ENCODE measurements at regions not wholly inside any gene's neighbourhood (a gene's known extent, or its start where the extent isn't known, plus 50 kb on each side); places are given as distances from the start of the nearest gene placed in this dataset.

DNA sequence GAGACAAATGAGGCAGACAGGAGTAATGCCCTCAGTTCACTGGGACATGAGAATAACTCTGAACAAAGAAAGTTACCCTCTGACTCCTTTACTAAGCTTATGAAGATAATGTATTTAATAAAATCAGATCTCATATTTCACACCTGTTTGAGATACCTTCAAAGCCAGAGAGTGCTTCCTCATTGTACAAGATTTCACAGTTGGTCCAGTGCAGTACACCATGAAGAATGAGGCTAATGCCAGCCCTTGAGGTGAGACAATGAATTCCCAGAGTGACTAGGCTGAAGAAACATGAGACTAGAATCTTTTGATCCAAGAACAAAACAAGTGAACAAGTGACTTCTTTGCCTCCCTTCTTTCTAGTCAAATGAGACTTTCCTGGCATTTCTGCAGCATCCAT lies 1133.8 kb downstream of the TUSC7 start:
- H3K36me3 Mint-ChIP-seq (ENCODE audit: insufficient read depth, unreplicated experiment), result no peaks in the 10 kb centered on the region
- Histone ChIP-seq H3K4me1 (no peaks in the 10 kb centered on the region), H3K36me3 (ENCODE audit: control insufficient read depth, insufficient read depth, low read length) (no peaks in the 10 kb centered on the region), H3K9me3 (no peaks in the 10 kb centered on the region), H3K4me3 (ENCODE audit: low read depth, low read length) (no peak overlapping the region), H3K27me3 (replicated peaks; ENCODE audit: control insufficient read depth, insufficient read depth, low read length) (no peaks in the 10 kb centered on the region)
- H3K4me1 Mint-ChIP-seq (ENCODE audit: low read depth, unreplicated experiment), result no peaks in the 10 kb centered on the region
- POLR2A ChIA-PET, result no interaction called here
- peaks cover 2% of the 10 kb centered on the region for H3K27me3 Mint-ChIP-seq (ENCODE audit: insufficient read depth, unreplicated experiment)
- H3K9me3 Mint-ChIP-seq (ENCODE audit: unreplicated experiment), result no peaks in the 10 kb centered on the region
- no peak overlapping the region for H3K4me3 Mint-ChIP-seq (ENCODE audit: unreplicated experiment)
- no peak for DNase-seq
- H3K27ac Mint-ChIP-seq (ENCODE audit: unreplicated experiment), result no peak overlapping the region
- no TSS peak for BruUV-seq (replicated peaks)
- TF ChIP-seq, protein P1, sequence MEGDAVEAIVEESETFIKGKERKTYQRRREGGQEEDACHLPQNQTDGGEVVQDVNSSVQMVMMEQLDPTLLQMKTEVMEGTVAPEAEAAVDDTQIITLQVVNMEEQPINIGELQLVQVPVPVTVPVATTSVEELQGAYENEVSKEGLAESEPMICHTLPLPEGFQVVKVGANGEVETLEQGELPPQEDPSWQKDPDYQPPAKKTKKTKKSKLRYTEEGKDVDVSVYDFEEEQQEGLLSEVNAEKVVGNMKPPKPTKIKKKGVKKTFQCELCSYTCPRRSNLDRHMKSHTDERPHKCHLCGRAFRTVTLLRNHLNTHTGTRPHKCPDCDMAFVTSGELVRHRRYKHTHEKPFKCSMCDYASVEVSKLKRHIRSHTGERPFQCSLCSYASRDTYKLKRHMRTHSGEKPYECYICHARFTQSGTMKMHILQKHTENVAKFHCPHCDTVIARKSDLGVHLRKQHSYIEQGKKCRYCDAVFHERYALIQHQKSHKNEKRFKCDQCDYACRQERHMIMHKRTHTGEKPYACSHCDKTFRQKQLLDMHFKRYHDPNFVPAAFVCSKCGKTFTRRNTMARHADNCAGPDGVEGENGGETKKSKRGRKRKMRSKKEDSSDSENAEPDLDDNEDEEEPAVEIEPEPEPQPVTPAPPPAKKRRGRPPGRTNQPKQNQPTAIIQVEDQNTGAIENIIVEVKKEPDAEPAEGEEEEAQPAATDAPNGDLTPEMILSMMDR (IDR thresholded peaks at IDR 0.05; ENCODE audit: insufficient read depth in 1 of 2, low read depth in 1 of 2, low read length in 1 of 2, severe bottlenecking in 1 of 2, unreplicated experiment in 1 of 2), result no peak
- intact Hi-C loops (cut with micrococcal nuclease; ENCODE audit: unreplicated experiment), result no loop called here
- CTCF ChIA-PET, result no interaction called here

DNA sequence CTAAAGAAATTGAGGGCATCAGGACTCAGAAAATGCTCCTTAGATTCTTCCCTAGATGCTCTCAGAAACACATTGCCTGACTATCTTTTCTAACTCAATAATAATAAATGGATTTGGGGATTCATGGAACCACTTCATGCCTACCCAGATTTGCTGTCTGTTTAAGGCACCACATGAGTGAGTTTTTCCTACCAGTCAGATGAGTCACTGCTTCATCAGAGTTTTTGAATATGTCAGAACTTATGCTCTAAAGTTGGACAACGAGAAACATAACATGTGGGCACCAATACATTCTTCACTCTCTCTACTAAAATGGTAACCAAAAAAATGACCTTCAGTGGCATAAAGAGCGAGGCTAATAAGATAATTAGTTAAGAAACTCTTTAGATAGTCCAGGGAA lies 1135.1 kb downstream of the TUSC7 start:
- Histone ChIP-seq H3K27me3 (replicated peaks; ENCODE audit: control insufficient read depth, insufficient read depth, low read length) (no peaks in the 10 kb centered on the region), H3K36me3 (ENCODE audit: control insufficient read depth, insufficient read depth, low read length) (no peaks in the 10 kb centered on the region), H3K4me1 (no peaks in the 10 kb centered on the region), H3K9me3 (no peaks in the 10 kb centered on the region), H3K4me3 (ENCODE audit: low read depth, low read length) (no peak overlapping the region)
- CTCF ChIA-PET, result no interaction called here
- Mint-ChIP-seq H3K4me1 (ENCODE audit: low read depth, unreplicated experiment) (no peaks in the 10 kb centered on the region), H3K27me3 (ENCODE audit: insufficient read depth, unreplicated experiment) (peaks cover 2% of the 10 kb centered on the region), H3K36me3 (ENCODE audit: insufficient read depth, unreplicated experiment) (no peaks in the 10 kb centered on the region), H3K9me3 (ENCODE audit: unreplicated experiment) (no peaks in the 10 kb centered on the region), H3K27ac (ENCODE audit: unreplicated experiment) (no peak overlapping the region), H3K4me3 (ENCODE audit: unreplicated experiment) (no peak overlapping the region)
- no peak for DNase-seq
- TF ChIP-seq, protein P1 (IDR thresholded peaks at IDR 0.05; ENCODE audit: insufficient read depth in 1 of 2, low read depth in 1 of 2, low read length in 1 of 2, severe bottlenecking in 1 of 2, unreplicated experiment in 1 of 2), result no peak
- POLR2A ChIA-PET, result no interaction called here
- no TSS peak for BruUV-seq (replicated peaks)
- intact Hi-C loops (cut with micrococcal nuclease; ENCODE audit: unreplicated experiment), result no loop called here

DNA sequence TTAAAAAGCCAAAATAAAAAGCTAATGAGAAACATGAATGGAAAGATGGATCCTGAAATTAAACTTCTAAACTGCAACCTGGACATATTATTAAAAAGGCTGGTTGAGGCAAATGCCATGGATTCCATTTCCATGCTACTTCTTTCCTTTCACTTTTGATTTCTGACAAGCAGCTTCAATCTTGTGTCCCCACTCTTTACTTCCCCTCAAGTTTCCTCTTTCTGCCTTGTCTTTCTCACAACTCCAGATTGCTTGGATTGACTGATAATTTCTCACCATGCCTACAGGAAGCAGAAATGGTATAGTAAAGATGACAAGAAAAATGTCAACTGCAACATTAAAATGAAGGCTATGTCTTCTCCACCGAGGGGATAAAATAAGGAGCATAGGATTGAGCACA lies 1136.7 kb downstream of the TUSC7 start:
- Mint-ChIP-seq H3K27ac (ENCODE audit: unreplicated experiment) (no peak overlapping the region), H3K36me3 (ENCODE audit: insufficient read depth, unreplicated experiment) (no peaks in the 10 kb centered on the region), H3K4me3 (ENCODE audit: unreplicated experiment) (no peak overlapping the region), H3K4me1 (ENCODE audit: low read depth, unreplicated experiment) (no peaks in the 10 kb centered on the region), H3K27me3 (ENCODE audit: insufficient read depth, unreplicated experiment) (peaks cover 2% of the 10 kb centered on the region), H3K9me3 (ENCODE audit: unreplicated experiment) (no peaks in the 10 kb centered on the region)
- H3K4me3 ChIP-seq (ENCODE audit: low read depth, low read length), result no peak overlapping the region
- no peak for DNase-seq
- CTCF ChIA-PET, result interaction anchor here (0.7 kb wide), 1 partner anchor 68 kb away, joined by 4 read pairs; no protein-coding TSS in a partner anchor
- no TSS peak for BruUV-seq (replicated peaks)
- intact Hi-C loops (cut with micrococcal nuclease; ENCODE audit: unreplicated experiment), result no loop called here
- POLR2A ChIA-PET, result no interaction called here
- H3K9me3 ChIP-seq, result no peaks in the 10 kb centered on the region
- H3K36me3 ChIP-seq (ENCODE audit: control insufficient read depth, insufficient read depth, low read length), result no peaks in the 10 kb centered on the region
- H3K27me3 ChIP-seq (replicated peaks; ENCODE audit: control insufficient read depth, insufficient read depth, low read length), result no peaks in the 10 kb centered on the region
- no peaks in the 10 kb centered on the region for H3K4me1 ChIP-seq
- TF ChIP-seq, protein P1 (IDR thresholded peaks at IDR 0.05; ENCODE audit: insufficient read depth in 1 of 2, low read depth in 1 of 2, low read length in 1 of 2, severe bottlenecking in 1 of 2, unreplicated experiment in 1 of 2), result no peak
